Neutrophil (primary cell): ENCODE measurements at regions not wholly inside any gene's neighbourhood (a gene's known extent, or its start where the extent isn't known, plus 50 kb on each side); places are given as distances from the start of the nearest gene placed in this dataset.
"Not testable (repeated sequence)": the region's sequence is repeated elsewhere in the genome, so short reads cannot be mapped to it uniquely, and the experiment has no call there.

Experiments used
- H3K27ac ChIP-seq: fragments of 200-600 bp; sonication (generic); 2 replicates; pipeline ENCODE4 v1.5.1; 2016; ENCODE audit warnings: mild to moderate bottlenecking, moderate library complexity
- H3K27me3 ChIP-seq: fragments of 200-600 bp; sonication (generic); 2 replicates; pipeline ENCODE4 v1.6.0; 2016; ENCODE audit warnings: mild to moderate bottlenecking
- H3K36me3 ChIP-seq: fragments of 200-600 bp; sonication (generic); 2 replicates; pipeline ENCODE4 v1.5.1; 2017
- H3K4me1 ChIP-seq, 2 experiments: fragments of 200-600 bp in 1 of 2; sonication (generic) in 1 of 2; 1 replicate in 1 of 2; 2 replicates in 1 of 2; pipeline versions ENCODE4 v1.5.1 to v1.6.1; 2013 to 2016; ENCODE audit warnings: low read depth in 1 of 2, low read length in 1 of 2, mild to moderate bottlenecking in 1 of 2, moderate library complexity in 1 of 2; ENCODE audit not compliant: control insufficient read depth in 1 of 2, insufficient read depth in 1 of 2
- H3K4me3 ChIP-seq, 2 experiments: fragments of 200-600 bp in 1 of 2; sonication (generic) in 1 of 2; 1 replicate in 1 of 2; 2 replicates in 1 of 2; pipeline ENCODE4 v1.5.1; 2013 to 2016; ENCODE audit warnings: low read depth in 1 of 2, low read length in 1 of 2, mild to moderate bottlenecking in 1 of 2, moderate library complexity in 1 of 2
- H3K9me3 ChIP-seq: fragments of 200-600 bp; sonication (generic); 2 replicates; pipeline ENCODE4 v1.5.1; 2016
- TF ChIP-seq, protein P1 (sequence below): fragments of 200-600 bp; sonication (generic); IDR thresholded peaks from 2 replicates; pipeline ENCODE4 v1.5.1; 2016; ENCODE audit warnings: antibody characterized with exemption

DNA sequence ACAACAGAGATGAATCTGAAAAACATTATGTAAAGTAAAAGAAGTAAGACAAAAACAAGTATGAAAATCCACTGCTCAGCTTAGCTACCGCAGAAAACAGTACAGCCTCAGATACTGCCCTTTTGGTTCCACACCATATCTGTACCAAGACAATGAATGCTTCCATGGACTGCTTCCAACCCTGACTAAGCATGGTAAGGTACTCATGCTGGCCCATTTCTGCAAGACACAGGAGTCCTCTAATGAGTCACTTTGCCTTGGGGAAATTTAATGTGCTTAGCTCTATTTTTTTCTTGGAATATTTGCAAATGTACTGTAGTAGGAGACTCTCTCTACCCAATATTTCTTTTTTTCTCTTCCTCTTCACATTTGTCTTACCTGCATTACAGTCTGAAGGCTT lies 931.7 kb upstream of the HS3ST1 start:
- no peaks in the 10 kb centered on the region for H3K36me3 ChIP-seq
- H3K27me3 ChIP-seq = no peaks in the 10 kb centered on the region
- TF ChIP-seq, protein P1, sequence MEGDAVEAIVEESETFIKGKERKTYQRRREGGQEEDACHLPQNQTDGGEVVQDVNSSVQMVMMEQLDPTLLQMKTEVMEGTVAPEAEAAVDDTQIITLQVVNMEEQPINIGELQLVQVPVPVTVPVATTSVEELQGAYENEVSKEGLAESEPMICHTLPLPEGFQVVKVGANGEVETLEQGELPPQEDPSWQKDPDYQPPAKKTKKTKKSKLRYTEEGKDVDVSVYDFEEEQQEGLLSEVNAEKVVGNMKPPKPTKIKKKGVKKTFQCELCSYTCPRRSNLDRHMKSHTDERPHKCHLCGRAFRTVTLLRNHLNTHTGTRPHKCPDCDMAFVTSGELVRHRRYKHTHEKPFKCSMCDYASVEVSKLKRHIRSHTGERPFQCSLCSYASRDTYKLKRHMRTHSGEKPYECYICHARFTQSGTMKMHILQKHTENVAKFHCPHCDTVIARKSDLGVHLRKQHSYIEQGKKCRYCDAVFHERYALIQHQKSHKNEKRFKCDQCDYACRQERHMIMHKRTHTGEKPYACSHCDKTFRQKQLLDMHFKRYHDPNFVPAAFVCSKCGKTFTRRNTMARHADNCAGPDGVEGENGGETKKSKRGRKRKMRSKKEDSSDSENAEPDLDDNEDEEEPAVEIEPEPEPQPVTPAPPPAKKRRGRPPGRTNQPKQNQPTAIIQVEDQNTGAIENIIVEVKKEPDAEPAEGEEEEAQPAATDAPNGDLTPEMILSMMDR = no peak
- H3K27ac ChIP-seq = no peak overlapping the region
- no peak overlapping the region for H3K4me3 ChIP-seq
- H3K4me1 ChIP-seq = no peaks in the 10 kb centered on the region
- no peaks in the 10 kb centered on the region for H3K9me3 ChIP-seq

- Histone ChIP-seq H3K36me3 (no peaks in the 10 kb centered on the region), H3K4me1 (no peaks in the 10 kb centered on the region), H3K27ac (no peak overlapping the region), H3K4me3 (no peak overlapping the region), H3K9me3 (no peaks in the 10 kb centered on the region), H3K27me3 (no peaks in the 10 kb centered on the region)
- TF ChIP-seq, protein P1 = no peak
Measured at GRCh38 chr4:12359420-12359819, 930.7 kb upstream of the HS3ST1 start.

- not testable (repeated sequence) for H3K4me1 ChIP-seq, H3K27me3 ChIP-seq, H3K4me3 ChIP-seq, H3K36me3 ChIP-seq, H3K9me3 ChIP-seq, H3K27ac ChIP-seq
Measured at GRCh38 chr4:12333083-12333482, 904.4 kb upstream of the HS3ST1 start.

- no peaks in the 10 kb centered on the region for H3K9me3 ChIP-seq
- TF ChIP-seq, protein P1 = no peak
- H3K27me3 ChIP-seq = no peaks in the 10 kb centered on the region
- no peaks in the 10 kb centered on the region for H3K36me3 ChIP-seq
- H3K4me3 ChIP-seq = no peak overlapping the region
- H3K27ac ChIP-seq = no peak overlapping the region
- no peaks in the 10 kb centered on the region for H3K4me1 ChIP-seq
Measured at GRCh38 chr4:12324965-12325364, 896.3 kb upstream of the HS3ST1 start.

DNA sequence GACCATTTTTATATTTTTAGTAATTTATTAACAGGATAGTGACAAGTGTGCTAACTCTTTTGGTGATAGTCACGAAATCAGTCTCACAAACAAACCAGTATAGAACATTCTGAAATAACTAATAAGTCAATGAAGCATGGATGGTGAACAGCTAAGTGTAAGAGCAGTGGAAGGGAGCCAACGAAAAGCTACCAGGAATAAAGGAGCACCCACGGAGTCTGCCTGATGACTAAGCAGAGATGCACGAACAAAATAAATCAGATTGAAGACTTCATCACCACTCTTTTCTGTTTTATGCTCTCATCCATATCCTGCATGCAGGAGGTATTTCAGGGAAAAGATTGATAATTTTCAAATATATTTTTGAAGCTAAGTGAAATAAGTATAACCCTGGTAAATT lies 891.1 kb upstream of the HS3ST1 start:
- Histone ChIP-seq H3K27ac (no peak overlapping the region), H3K9me3 (no peaks in the 10 kb centered on the region), H3K4me3 (no peak overlapping the region), H3K36me3 (no peaks in the 10 kb centered on the region), H3K27me3 (no peaks in the 10 kb centered on the region), H3K4me1 (no peaks in the 10 kb centered on the region)
- TF ChIP-seq, protein P1 = no peak

- Histone ChIP-seq H3K27me3 (no peaks in the 10 kb centered on the region), H3K4me3 (no peak overlapping the region), H3K36me3 (no peaks in the 10 kb centered on the region), H3K27ac (no peak overlapping the region), H3K9me3 (no peaks in the 10 kb centered on the region), H3K4me1 (no peaks in the 10 kb centered on the region)
- TF ChIP-seq, protein P1 = no peak
Measured at GRCh38 chr4:12304905-12305304, 876.2 kb upstream of the HS3ST1 start.
